BE2C (cell line): ENCODE measurements at regions not wholly inside any gene's neighbourhood (a gene's known extent, or its start where the extent isn't known, plus 50 kb on each side); places are given as distances from the start of the nearest gene placed in this dataset.

Source experiments
- DNase-seq: peaks from one replicate; pipeline ENCODE4 v3.0.0-alpha.2; 2020
- H3K27me3 ChIP-seq: fragments of 250-450 bp; sonication (Bioruptor Pico); 2 replicates; pipeline ENCODE4 v1.5.1; 2020; ENCODE audit warnings: mild to moderate bottlenecking
- H3K36me3 ChIP-seq: fragments of 250-450 bp; sonication (Bioruptor Pico); 2 replicates; pipeline ENCODE4 v1.5.1; 2020; ENCODE audit warnings: mild to moderate bottlenecking
- H3K4me1 ChIP-seq: fragments of 250-450 bp; sonication (Bioruptor Pico); 2 replicates; pipeline ENCODE4 v1.5.1; 2020
- H3K4me3 ChIP-seq: 2 replicates; pipeline ENCODE4 v1.5.1; 2011; ENCODE audit warnings: low read depth, low read length
- H3K9me3 ChIP-seq: fragments of 250-450 bp; sonication (Bioruptor Pico); 2 replicates; pipeline ENCODE4 v1.5.1; 2020
- TF ChIP-seq, protein P1 (sequence below): IDR thresholded peaks from 2 replicates; pipeline ENCODE4 v1.5.1; 2012; ENCODE audit warnings: mild to moderate bottlenecking, low read depth, low read length

DNA sequence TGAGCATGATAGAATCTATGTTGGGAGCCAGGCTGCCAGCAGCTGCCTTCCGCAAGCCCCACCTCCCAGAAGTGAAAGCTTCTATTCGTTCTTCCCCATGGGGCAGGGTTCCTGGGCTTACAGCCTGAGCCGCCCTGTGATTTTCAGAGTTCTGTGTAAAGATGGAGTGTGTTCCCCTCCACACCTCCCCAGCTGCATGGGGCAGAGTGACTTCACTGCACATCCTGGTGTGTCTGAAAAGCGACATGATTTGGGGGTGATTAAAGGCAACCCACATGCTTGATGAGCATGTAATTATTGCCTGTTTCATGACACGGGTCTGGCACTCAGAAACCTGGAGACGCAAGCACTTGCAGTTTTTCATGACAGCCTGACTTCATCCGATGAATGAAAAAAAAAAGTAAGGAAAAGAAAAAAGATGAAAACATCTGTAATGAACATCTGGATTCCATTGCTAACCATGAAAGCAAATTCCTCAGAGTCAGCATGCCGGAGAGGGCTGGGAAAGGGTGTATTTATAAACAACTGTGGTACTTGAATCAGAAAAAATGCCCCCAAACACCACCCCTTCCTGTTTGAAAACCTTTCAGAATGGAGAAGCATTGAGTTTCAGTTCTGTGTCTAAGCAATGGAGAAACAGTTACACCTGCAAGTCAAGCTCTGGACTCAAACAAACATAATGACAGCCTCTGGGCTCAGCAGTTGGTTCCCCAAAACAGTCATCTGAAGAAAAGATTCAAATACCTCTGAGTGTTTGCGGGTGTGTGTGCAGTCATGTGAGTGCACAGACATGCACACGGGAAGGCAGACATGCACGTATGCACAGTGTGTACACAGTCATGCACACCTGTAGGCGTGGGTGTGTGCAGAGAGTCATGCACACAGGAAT, 266.0 kb downstream of the ENGASE start:
- no peaks in the 10 kb centered on the region for H3K4me1 ChIP-seq
- peaks cover 73% of the 10 kb centered on the region for H3K27me3 ChIP-seq
- DNase-seq = no peak
- TF ChIP-seq, protein P1, sequence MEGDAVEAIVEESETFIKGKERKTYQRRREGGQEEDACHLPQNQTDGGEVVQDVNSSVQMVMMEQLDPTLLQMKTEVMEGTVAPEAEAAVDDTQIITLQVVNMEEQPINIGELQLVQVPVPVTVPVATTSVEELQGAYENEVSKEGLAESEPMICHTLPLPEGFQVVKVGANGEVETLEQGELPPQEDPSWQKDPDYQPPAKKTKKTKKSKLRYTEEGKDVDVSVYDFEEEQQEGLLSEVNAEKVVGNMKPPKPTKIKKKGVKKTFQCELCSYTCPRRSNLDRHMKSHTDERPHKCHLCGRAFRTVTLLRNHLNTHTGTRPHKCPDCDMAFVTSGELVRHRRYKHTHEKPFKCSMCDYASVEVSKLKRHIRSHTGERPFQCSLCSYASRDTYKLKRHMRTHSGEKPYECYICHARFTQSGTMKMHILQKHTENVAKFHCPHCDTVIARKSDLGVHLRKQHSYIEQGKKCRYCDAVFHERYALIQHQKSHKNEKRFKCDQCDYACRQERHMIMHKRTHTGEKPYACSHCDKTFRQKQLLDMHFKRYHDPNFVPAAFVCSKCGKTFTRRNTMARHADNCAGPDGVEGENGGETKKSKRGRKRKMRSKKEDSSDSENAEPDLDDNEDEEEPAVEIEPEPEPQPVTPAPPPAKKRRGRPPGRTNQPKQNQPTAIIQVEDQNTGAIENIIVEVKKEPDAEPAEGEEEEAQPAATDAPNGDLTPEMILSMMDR = no peak
- H3K36me3 ChIP-seq = no peaks in the 10 kb centered on the region
- H3K4me3 ChIP-seq = no peak overlapping the region
- no peaks in the 10 kb centered on the region for H3K9me3 ChIP-seq

DNA sequence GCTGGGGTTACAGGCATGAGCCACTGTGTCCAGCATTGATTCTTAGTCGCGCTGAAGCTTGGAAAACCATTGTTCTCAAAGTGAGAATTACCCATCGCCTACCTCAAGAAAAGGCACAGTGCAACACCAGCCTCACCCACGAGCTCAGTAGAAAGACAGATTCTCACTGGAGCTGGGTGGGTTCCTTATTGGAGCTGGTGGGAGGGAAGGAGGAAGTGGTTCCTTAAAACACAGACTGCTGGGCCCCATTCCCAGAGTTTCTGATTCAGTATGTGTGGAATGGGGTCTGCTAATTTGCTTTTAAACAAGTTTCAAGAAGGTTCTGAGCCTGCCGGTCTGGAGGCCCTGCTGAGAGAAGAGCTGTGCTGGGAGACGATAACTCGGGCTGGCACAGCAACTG, 264.7 kb downstream of the ENGASE start:
- peaks cover 65% of the 10 kb centered on the region for H3K27me3 ChIP-seq
- no peaks in the 10 kb centered on the region for H3K4me1 ChIP-seq
- DNase-seq = no peak
- H3K9me3 ChIP-seq = no peaks in the 10 kb centered on the region
- TF ChIP-seq, protein P1 = no peak
- no peaks in the 10 kb centered on the region for H3K36me3 ChIP-seq
- no peak overlapping the region for H3K4me3 ChIP-seq

DNA sequence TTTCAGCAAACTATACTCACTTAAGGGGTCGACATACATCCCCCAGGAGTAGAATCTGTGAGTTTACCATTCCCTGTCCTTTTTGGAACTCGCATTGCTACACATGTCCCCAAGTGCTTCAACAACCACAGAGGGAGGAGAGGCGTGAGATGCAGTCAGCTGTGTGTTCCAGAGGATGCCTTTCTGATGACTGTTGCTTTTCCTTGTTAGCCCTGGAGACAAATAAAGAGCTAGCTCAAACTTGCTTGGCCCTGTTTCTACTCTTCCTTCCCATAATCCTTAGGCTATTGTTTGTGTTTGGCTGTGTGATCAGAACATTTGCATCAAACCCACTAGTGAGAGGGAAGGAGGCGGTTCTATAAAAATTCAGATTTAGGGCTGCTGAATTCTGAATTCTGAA, 264.0 kb downstream of the ENGASE start:
- DNase-seq = no peak
- no peaks in the 10 kb centered on the region for H3K36me3 ChIP-seq
- no peaks in the 10 kb centered on the region for H3K9me3 ChIP-seq
- TF ChIP-seq, protein P1 = no peak
- peaks cover 62% of the 10 kb centered on the region for H3K27me3 ChIP-seq
- H3K4me1 ChIP-seq = no peaks in the 10 kb centered on the region
- H3K4me3 ChIP-seq = no peak overlapping the region

DNA sequence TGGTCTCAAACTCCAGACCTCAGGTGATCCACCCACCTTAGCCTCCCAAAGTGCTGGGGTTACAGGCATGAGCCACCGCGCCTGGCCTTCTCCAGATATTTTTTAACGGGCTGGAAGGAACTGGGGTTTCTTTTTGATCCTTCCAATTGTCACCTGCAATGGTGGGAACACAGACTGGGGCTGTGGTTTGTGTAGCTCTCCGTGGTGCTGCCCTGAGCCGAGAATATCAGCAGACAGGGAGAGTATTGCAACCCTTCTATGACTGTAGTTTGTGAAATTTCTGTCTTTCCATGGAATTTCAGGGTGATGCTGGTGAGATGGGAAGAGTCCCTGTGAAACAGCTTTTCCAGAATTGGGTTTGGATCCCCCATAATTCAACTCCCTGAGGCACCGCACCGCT, 263.5 kb downstream of the ENGASE start:
- peaks cover 62% of the 10 kb centered on the region for H3K27me3 ChIP-seq
- H3K9me3 ChIP-seq = no peaks in the 10 kb centered on the region
- H3K36me3 ChIP-seq = no peaks in the 10 kb centered on the region
- TF ChIP-seq, protein P1 = no peak
- no peaks in the 10 kb centered on the region for H3K4me1 ChIP-seq
- DNase-seq = no peak
- no peak overlapping the region for H3K4me3 ChIP-seq

DNA sequence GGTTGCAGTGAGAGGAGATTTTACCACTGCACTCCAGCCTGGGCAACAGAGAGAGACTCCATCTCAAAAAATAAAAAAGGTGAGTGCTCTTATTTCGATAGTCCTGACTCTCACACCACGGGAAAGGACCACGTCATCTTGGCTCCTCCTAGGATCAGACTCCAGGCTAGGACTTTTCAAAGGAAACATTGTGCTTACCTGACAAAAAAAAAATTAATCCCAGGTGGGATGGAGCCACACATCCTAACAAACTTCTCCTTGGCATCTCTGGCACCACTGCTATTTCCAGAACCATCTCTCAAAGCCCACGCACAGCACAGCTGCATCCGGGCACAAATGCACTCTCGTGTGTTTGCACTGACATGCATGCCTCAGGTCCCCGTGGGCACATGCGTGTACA, 262.4 kb downstream of the ENGASE start:
- H3K4me3 ChIP-seq = no peak overlapping the region
- no peak for DNase-seq
- peaks cover 62% of the 10 kb centered on the region for H3K27me3 ChIP-seq
- H3K4me1 ChIP-seq = no peaks in the 10 kb centered on the region
- no peaks in the 10 kb centered on the region for H3K36me3 ChIP-seq
- TF ChIP-seq, protein P1 = no peak
- H3K9me3 ChIP-seq = no peaks in the 10 kb centered on the region

DNA sequence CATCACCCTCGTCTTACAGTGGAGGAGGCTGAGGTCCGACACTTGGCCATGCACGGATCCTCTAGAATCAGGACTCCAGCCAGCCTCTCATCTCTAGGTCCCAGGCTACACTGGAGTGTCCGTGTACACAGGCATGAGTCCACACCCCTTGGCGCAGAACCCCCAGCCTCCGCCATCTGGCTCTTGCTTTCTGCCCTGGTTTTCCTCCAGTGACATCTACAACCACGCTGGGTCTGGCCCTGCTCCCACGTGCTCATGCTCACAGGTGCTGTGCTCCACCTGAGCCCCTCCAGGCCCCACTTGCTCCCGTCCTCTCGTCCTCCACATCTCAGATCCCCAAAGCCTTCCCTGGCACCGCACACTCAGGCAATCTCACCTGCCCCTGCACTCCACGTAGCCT, 260.8 kb downstream of the ENGASE start:
- H3K36me3 ChIP-seq = no peaks in the 10 kb centered on the region
- H3K27me3 ChIP-seq = peaks cover 63% of the 10 kb centered on the region
- no peak for DNase-seq
- no peaks in the 10 kb centered on the region for H3K4me1 ChIP-seq
- no peak overlapping the region for H3K4me3 ChIP-seq
- no peaks in the 10 kb centered on the region for H3K9me3 ChIP-seq
- TF ChIP-seq, protein P1 = no peak
